ENCODE measurements at regions not wholly inside any gene's neighbourhood (a gene's known extent, or its start where the extent isn't known, plus 50 kb on each side); places are given as distances from the start of the nearest gene placed in this dataset.

GRCh38 chr12:74610711-74611110 lies 73.1 kb downstream of the ATXN7L3B start:
- DNase-seq = no peak
- no peak for TF ChIP-seq CTCF (IDR thresholded peaks at IDR 0.05)
- Histone ChIP-seq H3K27ac (no peak overlapping the region), H3K36me3 (no peaks in the 10 kb centered on the region), H3K27me3 (no peaks in the 10 kb centered on the region), H3K9me3 (no peaks in the 10 kb centered on the region), H3K4me3 (no peak overlapping the region), H3K4me1 (no peaks in the 10 kb centered on the region)
- intact Hi-C loops (cut with DNase I; ENCODE audit: low total_unique reads) = no loop called here

GRCh38 chr12:74614426-74614825 lies 76.8 kb downstream of the ATXN7L3B start:
- Histone ChIP-seq H3K36me3 (no peaks in the 10 kb centered on the region), H3K9me3 (no peaks in the 10 kb centered on the region), H3K27ac (no peak overlapping the region), H3K27me3 (no peaks in the 10 kb centered on the region), H3K4me1 (no peaks in the 10 kb centered on the region), H3K4me3 (no peak overlapping the region)
- no peak for TF ChIP-seq CTCF (IDR thresholded peaks at IDR 0.05)
- intact Hi-C loops (cut with DNase I; ENCODE audit: low total_unique reads) = no loop called here
- no peak for DNase-seq

GRCh38 chr12:74619084-74619483 lies 81.4 kb downstream of the ATXN7L3B start:
- TF ChIP-seq CTCF (IDR thresholded peaks at IDR 0.05) = no peak
- H3K36me3 ChIP-seq = no peaks in the 10 kb centered on the region
- H3K27me3 ChIP-seq = no peaks in the 10 kb centered on the region
- no peaks in the 10 kb centered on the region for H3K4me1 ChIP-seq
- intact Hi-C loops (cut with DNase I; ENCODE audit: low total_unique reads) = no loop called here
- no peaks in the 10 kb centered on the region for H3K9me3 ChIP-seq
- no peak for DNase-seq
- no peak overlapping the region for H3K27ac ChIP-seq
- no peak overlapping the region for H3K4me3 ChIP-seq

GRCh38 chr12:74619884-74620283 lies 82.2 kb downstream of the ATXN7L3B start:
- Histone ChIP-seq H3K9me3 (no peaks in the 10 kb centered on the region), H3K4me1 (no peaks in the 10 kb centered on the region), H3K27me3 (no peaks in the 10 kb centered on the region), H3K36me3 (no peaks in the 10 kb centered on the region), H3K4me3 (no peak overlapping the region), H3K27ac (no peak overlapping the region)
- no peak for TF ChIP-seq CTCF (IDR thresholded peaks at IDR 0.05)
- intact Hi-C loops (cut with DNase I; ENCODE audit: low total_unique reads) = no loop called here
- no peak for DNase-seq

- H3K4me3 ChIP-seq = no peak overlapping the region
- H3K27me3 ChIP-seq = no peaks in the 10 kb centered on the region
- no peaks in the 10 kb centered on the region for H3K36me3 ChIP-seq
- no peak for TF ChIP-seq CTCF (IDR thresholded peaks at IDR 0.05)
- no peaks in the 10 kb centered on the region for H3K4me1 ChIP-seq
- DNase-seq = no peak
- no peaks in the 10 kb centered on the region for H3K9me3 ChIP-seq
- no peak overlapping the region for H3K27ac ChIP-seq
- intact Hi-C loops (cut with DNase I; ENCODE audit: low total_unique reads) = no loop called here
Measured at GRCh38 chr12:74620921-74621320, 83.3 kb downstream of the ATXN7L3B start.

GRCh38 chr12:74624201-74624600 lies 86.6 kb downstream of the ATXN7L3B start:
- no peaks in the 10 kb centered on the region for H3K27me3 ChIP-seq
- no peak overlapping the region for H3K27ac ChIP-seq
- no peaks in the 10 kb centered on the region for H3K9me3 ChIP-seq
- H3K36me3 ChIP-seq = no peaks in the 10 kb centered on the region
- DNase-seq = no peak
- H3K4me3 ChIP-seq = no peak overlapping the region
- no peak for TF ChIP-seq CTCF (IDR thresholded peaks at IDR 0.05)
- intact Hi-C loops (cut with DNase I; ENCODE audit: low total_unique reads) = no loop called here
- H3K4me1 ChIP-seq = no peaks in the 10 kb centered on the region
